Uterus (tissue), 3 donors: ENCODE measurements at regions not wholly inside any gene's neighbourhood (a gene's known extent, or its start where the extent isn't known, plus 50 kb on each side); places are given as distances from the start of the nearest gene placed in this dataset. TPM values are rescaled to one million over a fixed set of nuclear protein-coding genes. Genes with fewer than 3 reads are reported as not detected.
"Not testable (repeated sequence)": the region's sequence is repeated elsewhere in the genome, so short reads cannot be mapped to it uniquely, and the experiment has no call there.

Source experiments
- DNase-seq, 2 donors: peaks; one replicate each; pipeline ENCODE4 v3.0.0-alpha.2; 2019 to 2020
- H3K27ac ChIP-seq, 2 donors: fragments of 200-600 bp; sonication (generic); 1 replicate in 1 of 2; 2 replicates in 1 of 2; pipeline ENCODE4 v1.5.1; 2016 to 2018
- H3K27me3 ChIP-seq, 2 donors: fragments of 200-600 bp; sonication (generic); one replicate each; pipeline ENCODE4 v1.5.1; 2018 to 2019; ENCODE audit warnings: control low read depth in 1 of 2
- H3K36me3 ChIP-seq, 2 donors: fragments of 200-600 bp; sonication (generic); one replicate each; pipeline ENCODE4 v1.5.1; 2019; ENCODE audit warnings: control low read depth in 1 of 2
- H3K4me1 ChIP-seq, 2 donors: fragments of 200-600 bp; sonication (generic); one replicate each; pipeline ENCODE4 v1.5.1; 2018 to 2019; ENCODE audit warnings: control low read depth in 1 of 2
- H3K4me3 ChIP-seq, 2 donors: fragments of 200-600 bp; sonication (generic); 1 replicate in 1 of 2; 2 replicates in 1 of 2; pipeline ENCODE4 v1.5.1; 2018 to 2019; ENCODE audit warnings: mild to moderate bottlenecking in 1 of 2
- H3K9me3 ChIP-seq, 2 donors: fragments of 200-600 bp; sonication (generic); one replicate each; pipeline ENCODE4 v1.5.1; 2019; ENCODE audit warnings: control low read depth in 1 of 2
- intact Hi-C: fragments of 100-400 bp; cut with DNase I; formaldehyde crosslinking; loops from one replicate; pipeline ENCODE4 v1.15.1; 2023; ENCODE audit warnings: low total_unique reads
- small RNA-seq: library from RNA; depleted of rRNA; stranded (forward); fragments of <200 nt; gene quantifications from one replicate; pipeline ENCODE3, GENCODE V24; 2016
- donor health status: DM: yes; HTN: yes; CAD: no.

- H3K27me3 ChIP-seq, H3K4me3 ChIP-seq, H3K9me3 ChIP-seq, intact Hi-C loops, H3K36me3 ChIP-seq, DNase-seq, H3K27ac ChIP-seq, H3K4me1 ChIP-seq: not testable (repeated sequence)
These were observed 344.0 kb downstream of the CACNA1B start for GRCh38 chr9:138221446-138222054.

- DNase-seq, H3K27me3 ChIP-seq, H3K4me3 ChIP-seq, H3K36me3 ChIP-seq, H3K9me3 ChIP-seq, H3K27ac ChIP-seq, intact Hi-C loops, H3K4me1 ChIP-seq: not testable (repeated sequence)
These were observed 359.5 kb downstream of the CACNA1B start for GRCh38 chr9:138237099-138237498.

- intact Hi-C loops, H3K4me1 ChIP-seq, H3K27ac ChIP-seq, H3K9me3 ChIP-seq, H3K27me3 ChIP-seq, H3K4me3 ChIP-seq, H3K36me3 ChIP-seq, DNase-seq: not testable (repeated sequence)
These were observed 405.3 kb downstream of the CACNA1B start for GRCh38 chr9:138282903-138283302.

Small RNAs in the stretch of these regions (small RNA-seq; reads per million reads assigned to genes)
- gene RNU6-785P, result not detected
